ENCODE measurements at regions not wholly inside any gene's neighbourhood (a gene's known extent, or its start where the extent isn't known, plus 50 kb on each side); places are given as distances from the start of the nearest gene placed in this dataset.

GRCh38 chr6:22206106-22206505 is 90.7 kb downstream of the PRL start:
- no peak for TF ChIP-seq EZH2phosphoT487 (IDR thresholded peaks at IDR 0.05; ENCODE audit: borderline replicate concordance, low read depth, low read length)
- TF ChIP-seq CTCF (conservative IDR thresholded peaks at IDR 0.05; ENCODE audit: low read length) = no peak
